NCI-H526 treated with DMSO at 0.1 percent for 48 hours (cell line): ENCODE measurements at regions not wholly inside any gene's neighbourhood (a gene's known extent, or its start where the extent isn't known, plus 50 kb on each side); places are given as distances from the start of the nearest gene placed in this dataset.
"Not testable (repeated sequence)": the region's sequence is repeated elsewhere in the genome, so short reads cannot be mapped to it uniquely, and the experiment has no call there.

ENCODE experiments used
- DNase-seq: peaks from one replicate; lab custom pipeline; 2025; lab: John Stamatoyannopoulos, UW

GRCh38 chr5:152608458-152608857 is 203.4 kb upstream of the NMUR2 start:
- DNase-seq, result no peak

DNA sequence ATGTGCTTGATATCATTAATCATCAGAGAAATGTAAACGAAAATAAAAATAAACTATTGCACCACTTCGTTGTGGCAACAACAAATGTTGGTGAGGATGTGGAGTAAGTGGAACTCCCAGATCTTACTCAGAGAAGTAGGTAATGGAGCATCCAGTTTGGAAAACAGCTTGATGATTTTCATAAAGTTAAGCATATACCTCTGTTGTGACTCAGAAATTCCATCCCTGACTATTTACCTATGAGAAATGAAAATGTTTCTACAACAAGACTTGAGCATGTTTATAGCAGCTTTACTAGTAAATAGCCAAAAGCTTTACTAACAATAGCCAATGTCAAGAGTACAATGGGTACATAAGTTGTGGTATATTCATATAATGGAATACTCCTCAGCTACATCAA is 214.7 kb upstream of the NMUR2 start:
- no peak for DNase-seq

GRCh38 chr5:152622628-152623027 is 217.5 kb upstream of the NMUR2 start:
- DNase-seq, result no peak

- DNase-seq, result no peak
Observed at GRCh38 chr5:152623951-152624350, 218.9 kb upstream of the NMUR2 start.

- no peak for DNase-seq
Observed at GRCh38 chr5:152625696-152626095, 220.6 kb upstream of the NMUR2 start.

- DNase-seq, result no peak
Observed at GRCh38 chr5:152631221-152631620, 226.1 kb upstream of the NMUR2 start.

DNA sequence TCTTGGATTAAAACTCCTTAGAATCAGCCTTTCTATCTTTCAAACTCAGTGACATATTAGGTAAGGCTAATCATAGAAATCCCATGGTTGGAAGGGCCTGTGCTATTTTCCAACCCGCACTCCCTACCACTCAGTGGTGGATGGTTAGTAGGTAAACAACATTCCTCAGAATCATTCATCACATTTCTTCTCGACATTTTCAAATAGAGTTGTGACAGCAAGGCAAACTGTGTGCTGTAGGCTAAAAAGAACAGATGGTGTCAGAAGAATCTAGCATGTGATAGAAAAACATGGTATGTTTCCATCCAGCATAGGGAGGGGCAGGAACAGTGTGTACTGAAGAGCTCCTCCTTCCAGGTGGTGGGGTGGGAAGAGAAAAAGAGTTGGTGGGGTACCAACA is 227.3 kb upstream of the NMUR2 start:
- DNase-seq, result no peak

DNA sequence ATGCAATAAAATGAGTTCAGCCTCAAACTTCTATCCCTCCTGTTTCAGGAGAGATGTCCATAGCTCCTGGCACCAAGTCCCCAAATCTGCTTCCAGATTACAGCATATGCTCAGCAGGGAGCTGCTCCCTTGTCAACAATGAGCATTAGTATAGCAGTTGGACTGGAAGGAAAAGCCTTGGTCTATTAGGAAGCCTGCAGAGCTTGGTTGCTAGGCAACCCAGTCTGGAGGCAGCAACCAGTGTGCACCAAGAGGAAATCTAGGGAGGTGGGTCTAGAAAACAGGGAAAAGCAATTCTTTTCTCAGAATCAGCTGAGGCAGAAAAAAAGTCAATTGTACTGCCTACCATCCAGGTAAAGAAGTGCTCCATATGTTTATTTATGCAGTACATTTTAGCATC is 229.5 kb upstream of the NMUR2 start:
- no peak for DNase-seq

DNA sequence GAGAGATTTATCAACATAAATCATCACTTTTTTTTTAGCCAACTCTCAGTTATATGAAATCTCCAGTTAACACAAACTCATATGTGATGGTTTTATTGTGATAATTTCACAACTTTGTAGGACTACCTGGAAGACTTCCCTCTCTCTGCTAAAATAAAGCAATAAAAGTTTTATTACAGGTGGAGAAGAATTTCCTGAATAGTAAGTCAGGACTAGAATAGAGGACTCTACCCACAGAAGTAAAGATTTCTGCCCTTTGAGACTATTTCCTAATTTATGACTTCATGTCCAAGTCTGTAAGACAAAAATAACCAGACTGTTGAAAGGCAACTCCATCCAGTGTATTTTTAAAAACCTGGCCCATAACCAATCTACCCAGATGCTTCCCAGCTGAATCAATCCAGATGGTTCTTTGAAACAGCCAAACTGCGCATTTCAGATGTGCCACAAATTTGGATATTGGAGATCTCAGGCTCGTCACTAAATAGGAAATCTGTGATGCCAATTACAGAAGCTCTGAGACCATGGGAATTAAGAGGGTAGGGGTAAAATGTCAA is 234.0 kb upstream of the NMUR2 start:
- no peak for DNase-seq

DNA sequence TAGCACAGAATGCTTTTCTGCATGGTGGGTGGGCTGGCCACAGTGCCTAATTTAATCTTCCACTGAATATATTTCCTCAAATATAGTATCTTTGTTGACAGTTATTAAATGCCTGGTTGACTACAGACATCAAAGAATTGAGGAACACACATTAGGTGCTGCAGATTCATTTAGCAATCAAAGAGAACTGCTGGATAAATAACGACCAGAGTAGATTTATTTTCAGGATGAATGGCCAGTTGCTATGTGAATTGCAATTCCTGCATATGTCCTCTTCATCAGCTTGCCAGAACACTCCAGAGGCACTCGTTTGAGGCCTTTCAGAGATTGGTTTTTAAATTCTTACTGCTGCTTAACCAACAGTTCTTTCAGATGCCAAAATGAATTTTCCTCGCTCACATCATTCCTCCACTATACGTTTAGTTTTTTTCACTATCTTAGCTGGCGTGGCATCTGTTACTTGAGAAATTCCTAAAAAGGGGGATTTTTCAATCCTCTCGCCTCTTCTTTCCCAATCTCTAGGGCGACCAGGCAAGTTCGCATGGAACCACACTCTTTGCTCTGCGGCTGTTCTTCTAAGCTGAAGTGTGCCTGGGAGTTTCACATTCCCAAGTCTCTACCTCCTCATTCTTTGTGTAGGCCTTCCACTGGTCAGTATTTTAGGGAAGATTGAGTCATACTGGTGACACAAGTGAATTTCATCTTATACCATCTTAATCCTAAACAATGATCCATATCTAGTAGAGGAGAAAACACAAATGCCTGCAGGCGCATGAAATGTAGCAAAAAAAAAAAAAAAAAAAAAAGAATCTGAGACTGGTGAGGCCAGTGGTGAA is 237.1 kb upstream of the NMUR2 start:
- DNase-seq, result no peak

GRCh38 chr5:152642880-152643279 is 237.8 kb upstream of the NMUR2 start:
- no peak for DNase-seq

GRCh38 chr5:152644029-152644728 is 239.1 kb upstream of the NMUR2 start:
- DNase-seq, result no peak

DNA sequence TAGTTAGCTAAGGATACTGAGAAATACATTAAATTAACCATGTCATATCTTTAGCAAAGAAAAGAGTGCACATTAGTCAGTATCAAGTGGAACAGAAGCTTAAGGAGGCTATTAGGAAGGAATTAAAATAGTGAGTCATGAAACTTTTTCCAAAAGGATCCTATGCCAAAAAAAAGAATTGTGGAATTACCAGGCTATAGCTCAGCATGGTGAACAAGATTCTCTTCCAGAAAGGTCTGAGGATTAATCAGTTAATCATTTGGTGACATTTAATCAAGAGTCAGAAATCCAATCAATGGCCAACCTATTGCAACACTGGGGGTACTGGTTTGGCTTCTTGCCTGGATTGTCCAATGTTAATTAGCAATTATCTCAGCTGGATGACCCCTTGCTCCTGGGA is 244.5 kb upstream of the NMUR2 start:
- DNase-seq, result no peak

DNA sequence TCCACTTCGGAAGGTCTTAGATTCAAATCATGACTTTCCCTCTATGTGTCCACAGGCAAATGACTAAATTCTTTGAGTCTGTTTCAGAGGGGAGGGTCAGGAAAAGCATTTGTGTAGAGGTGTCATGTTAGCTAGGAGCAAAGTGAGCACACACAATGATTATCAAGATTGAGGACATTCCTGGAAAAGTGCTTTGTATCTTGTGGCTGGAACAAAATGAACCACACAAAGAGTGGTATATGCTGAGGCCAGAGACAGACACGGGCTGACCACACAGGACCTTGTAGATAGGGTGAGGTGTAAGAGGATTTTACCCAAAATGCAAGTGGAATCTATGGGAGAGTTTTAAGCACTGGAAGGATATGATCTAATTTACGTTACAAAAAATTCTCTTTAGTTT is 245.3 kb upstream of the NMUR2 start:
- no peak for DNase-seq

DNA sequence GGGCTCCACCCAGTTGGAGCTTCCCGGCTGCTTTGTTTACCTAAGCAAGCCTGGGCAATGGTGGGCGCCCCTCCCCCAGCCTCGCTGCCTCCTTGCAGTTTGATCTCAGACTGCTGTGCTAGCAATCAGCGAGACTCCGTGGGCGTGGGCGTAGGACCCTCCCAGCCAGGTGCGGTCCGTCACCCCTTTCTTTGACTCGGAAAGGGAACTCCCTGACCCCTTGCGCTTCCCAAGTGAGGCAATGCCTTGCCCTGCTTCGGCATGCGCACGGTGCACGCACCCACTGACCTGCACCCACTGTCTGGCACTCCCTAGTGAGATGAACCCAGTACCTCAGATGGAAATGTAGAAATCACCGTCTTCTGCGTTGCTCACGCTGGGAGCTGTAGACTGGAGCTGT is 254.4 kb upstream of the NMUR2 start:
- not testable (repeated sequence) for DNase-seq

GRCh38 chr5:152673601-152674000 is 268.5 kb upstream of the NMUR2 start:
- no peak for DNase-seq

GRCh38 chr5:152674403-152674802 is 269.3 kb upstream of the NMUR2 start:
- no peak for DNase-seq

- no peak for DNase-seq
Observed at GRCh38 chr5:152676196-152676595, 271.1 kb upstream of the NMUR2 start.

DNA sequence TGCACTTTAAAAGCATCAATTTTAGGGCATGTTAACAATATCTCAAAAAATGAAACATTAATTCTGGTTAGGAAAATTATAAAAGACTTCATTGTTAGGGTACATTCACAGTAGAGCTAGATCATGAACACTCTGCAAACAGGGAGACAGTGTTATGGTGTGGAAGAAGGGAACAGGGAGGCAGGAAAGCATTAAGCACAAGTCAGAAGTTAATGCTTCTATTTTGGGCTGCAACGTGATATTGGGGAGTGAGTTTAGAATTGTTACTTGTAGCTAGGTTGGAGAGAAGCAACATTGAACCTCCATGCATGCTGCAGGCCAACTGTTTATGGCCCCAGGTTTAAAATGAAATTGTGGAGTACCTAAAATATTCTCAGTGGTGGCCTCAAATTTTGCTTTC is 278.1 kb upstream of the NMUR2 start:
- DNase-seq, result no peak

- DNase-seq, result no peak
Observed at GRCh38 chr5:152686931-152687330, 281.9 kb upstream of the NMUR2 start.

- DNase-seq, result no peak
Observed at GRCh38 chr5:152688561-152689249, 283.6 kb upstream of the NMUR2 start.

DNA sequence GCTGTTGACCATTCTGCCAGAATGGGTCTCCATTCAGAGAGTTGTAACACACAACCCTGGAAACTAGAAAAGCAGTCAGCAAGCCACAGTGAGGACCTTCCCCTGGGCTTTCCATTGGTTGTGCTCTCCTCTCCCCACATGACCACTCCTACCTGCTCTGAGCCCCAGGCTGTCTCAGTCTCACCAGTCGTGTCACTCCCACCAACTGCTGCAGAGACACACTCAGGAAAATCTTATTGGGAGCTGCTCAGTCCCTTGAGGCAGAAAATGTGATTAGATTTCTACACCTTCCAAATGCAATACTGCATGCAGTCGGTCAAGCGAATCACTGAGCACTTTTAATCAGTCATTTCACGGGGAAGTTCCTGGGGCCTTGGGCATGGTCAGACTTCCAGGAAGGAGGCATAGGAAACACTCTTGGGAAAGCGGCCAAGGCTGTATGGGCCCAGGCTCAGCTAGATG is 284.2 kb upstream of the NMUR2 start:
- DNase-seq, result no peak

GRCh38 chr5:152694231-152694630 is 289.2 kb upstream of the NMUR2 start:
- no peak for DNase-seq
